ENCODE measurements at regions not wholly inside any gene's neighbourhood (a gene's known extent, or its start where the extent isn't known, plus 50 kb on each side); places are given as distances from the start of the nearest gene placed in this dataset.

DNA sequence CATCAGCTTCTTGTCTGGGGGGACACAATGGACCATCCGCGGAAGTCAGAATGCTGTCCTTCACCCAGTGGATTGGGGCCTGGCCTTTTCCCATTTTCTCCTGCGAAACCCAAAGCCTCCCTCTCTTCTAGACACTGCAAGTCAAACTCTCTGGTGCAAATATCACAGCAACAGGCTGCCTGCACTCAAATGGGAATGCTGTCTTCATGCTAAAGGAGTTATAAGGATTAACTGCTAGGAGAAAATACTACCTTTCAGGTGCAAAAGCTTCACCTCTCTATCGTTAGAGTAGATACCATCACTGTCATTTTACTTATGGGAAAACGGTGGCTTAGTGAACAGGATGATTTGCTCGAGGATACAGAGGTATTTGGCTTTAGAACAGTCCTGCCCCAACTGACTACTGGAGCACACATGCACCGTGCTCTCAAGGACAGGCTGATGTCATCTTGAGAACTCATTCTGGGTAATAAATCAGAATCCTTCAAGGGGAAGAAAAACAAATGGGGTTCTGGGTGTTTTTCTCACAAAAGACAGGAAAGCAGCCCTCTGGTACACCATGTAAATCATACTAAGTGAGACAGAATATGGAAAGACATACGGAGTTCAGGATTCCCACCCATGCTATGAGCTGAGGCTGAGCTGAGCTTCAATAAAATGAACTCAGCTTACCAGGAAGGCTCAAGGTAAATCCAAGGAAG lies 100.9 kb downstream of the SAMD9 start:
- TF ChIP-seq, protein P1, sequence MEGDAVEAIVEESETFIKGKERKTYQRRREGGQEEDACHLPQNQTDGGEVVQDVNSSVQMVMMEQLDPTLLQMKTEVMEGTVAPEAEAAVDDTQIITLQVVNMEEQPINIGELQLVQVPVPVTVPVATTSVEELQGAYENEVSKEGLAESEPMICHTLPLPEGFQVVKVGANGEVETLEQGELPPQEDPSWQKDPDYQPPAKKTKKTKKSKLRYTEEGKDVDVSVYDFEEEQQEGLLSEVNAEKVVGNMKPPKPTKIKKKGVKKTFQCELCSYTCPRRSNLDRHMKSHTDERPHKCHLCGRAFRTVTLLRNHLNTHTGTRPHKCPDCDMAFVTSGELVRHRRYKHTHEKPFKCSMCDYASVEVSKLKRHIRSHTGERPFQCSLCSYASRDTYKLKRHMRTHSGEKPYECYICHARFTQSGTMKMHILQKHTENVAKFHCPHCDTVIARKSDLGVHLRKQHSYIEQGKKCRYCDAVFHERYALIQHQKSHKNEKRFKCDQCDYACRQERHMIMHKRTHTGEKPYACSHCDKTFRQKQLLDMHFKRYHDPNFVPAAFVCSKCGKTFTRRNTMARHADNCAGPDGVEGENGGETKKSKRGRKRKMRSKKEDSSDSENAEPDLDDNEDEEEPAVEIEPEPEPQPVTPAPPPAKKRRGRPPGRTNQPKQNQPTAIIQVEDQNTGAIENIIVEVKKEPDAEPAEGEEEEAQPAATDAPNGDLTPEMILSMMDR (conservative IDR thresholded peaks at IDR 0.05; ENCODE audit: control insufficient read depth, insufficient read depth, low read depth, low read length) = no peak
- DNase-seq (ENCODE audit: low read depth) = peak; percentile 59
- no peak overlapping the region for H3K4me3 ChIP-seq (ENCODE audit: control insufficient read depth, low read depth, low read length)

DNA sequence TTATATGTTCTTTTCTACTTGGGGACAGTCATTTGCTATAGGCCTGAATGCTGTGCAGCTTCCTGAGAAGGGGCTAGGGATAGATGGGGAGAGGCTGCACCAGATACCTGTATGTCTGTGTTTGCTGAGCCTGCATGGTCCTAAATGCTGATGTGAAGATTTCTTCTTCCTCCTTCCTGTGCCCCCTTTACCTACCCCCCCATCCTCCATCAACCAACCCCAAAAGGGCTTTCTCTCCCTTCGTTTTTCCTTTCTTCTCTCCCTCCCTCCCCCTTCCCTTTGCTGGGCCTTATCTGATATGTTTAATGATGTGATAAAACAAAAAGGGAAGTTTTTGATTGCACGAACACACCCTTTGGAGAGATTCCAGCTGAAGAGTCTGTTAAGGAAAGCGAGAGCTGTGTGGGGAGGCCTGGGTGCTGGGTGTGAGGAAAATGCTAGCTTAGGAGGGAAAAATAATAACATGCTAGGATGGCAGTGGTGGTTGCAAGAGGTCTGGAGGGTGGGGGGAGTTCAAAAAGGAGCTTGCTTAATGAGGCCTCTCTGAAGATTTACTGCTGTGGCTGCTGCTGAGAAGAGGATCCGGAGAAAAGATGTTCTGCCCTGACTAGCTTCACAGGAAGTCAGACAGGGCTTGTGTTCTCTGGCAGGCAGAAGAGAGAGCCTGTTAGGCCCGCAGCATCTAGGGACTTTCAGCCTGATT lies 101.8 kb downstream of the SAMD9 start:
- DNase-seq (ENCODE audit: low read depth) = peak; percentile 47
- H3K4me3 ChIP-seq (ENCODE audit: control insufficient read depth, low read depth, low read length) = no peak overlapping the region
- TF ChIP-seq, protein P1 (conservative IDR thresholded peaks at IDR 0.05; ENCODE audit: control insufficient read depth, insufficient read depth, low read depth, low read length) = no peak

DNA sequence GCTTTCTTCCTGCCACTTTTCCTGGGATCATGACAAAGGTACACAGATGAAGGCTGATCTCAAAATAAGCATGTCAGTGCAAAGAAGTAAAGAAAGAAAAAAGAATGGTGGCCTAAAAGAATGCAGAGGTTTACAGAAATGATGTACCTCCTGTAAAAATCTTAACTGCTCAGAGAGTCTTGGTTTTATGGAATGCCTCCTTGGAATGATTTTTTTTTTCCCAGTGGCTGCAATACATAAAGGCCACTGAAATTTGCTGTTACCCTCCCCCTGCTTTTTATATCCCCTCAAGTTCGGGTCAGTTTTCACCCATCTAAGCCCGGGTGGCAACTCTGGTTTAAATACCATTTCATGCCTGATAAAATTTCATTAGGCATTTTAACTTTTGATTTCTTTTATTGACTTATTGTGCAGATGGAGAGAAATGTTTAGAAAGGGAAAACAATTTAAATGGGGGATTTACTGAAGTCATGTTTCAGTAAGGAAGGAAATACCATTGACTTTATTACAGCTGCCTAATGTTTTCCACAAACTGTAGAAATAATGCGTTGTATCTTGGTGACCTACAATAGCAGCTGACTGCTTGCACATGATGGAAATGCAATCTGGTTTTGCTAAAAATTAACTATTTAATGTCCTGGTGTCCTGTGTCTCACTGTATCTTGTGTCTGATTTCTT lies 102.5 kb downstream of the SAMD9 start:
- peak; percentile 30 for DNase-seq (ENCODE audit: low read depth)

DNA sequence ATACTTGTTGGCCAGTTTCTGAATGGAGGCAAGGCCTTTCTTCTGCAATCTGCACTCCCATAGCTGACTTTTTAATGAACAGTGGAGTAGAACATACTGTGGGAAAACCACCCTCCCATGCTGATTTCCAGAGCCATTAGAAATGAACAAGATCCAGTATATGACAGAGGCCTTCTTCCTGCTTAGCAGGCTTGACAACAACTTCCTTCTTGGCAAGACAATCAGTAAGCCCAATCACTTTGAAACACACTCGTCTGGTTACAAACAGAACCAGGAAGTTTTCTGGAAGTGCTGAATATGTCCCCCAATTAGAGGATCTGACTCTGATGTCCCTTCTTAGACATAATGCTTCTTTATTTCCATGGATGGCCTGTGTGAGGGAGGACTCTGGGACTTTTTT lies 103.4 kb downstream of the SAMD9 start:
- no peak overlapping the region for H3K4me3 ChIP-seq (ENCODE audit: control insufficient read depth, low read depth, low read length)
- TF ChIP-seq, protein P1 (conservative IDR thresholded peaks at IDR 0.05; ENCODE audit: control insufficient read depth, insufficient read depth, low read depth, low read length) = no peak
- DNase-seq (ENCODE audit: low read depth) = no peak

More for the DNA sequence above, 102.5 kb downstream of the SAMD9 start:
- no peak overlapping the region for H3K4me3 ChIP-seq (ENCODE audit: control insufficient read depth, low read depth, low read length)
- TF ChIP-seq, protein P1 (conservative IDR thresholded peaks at IDR 0.05; ENCODE audit: control insufficient read depth, insufficient read depth, low read depth, low read length) = no peak

DNA sequence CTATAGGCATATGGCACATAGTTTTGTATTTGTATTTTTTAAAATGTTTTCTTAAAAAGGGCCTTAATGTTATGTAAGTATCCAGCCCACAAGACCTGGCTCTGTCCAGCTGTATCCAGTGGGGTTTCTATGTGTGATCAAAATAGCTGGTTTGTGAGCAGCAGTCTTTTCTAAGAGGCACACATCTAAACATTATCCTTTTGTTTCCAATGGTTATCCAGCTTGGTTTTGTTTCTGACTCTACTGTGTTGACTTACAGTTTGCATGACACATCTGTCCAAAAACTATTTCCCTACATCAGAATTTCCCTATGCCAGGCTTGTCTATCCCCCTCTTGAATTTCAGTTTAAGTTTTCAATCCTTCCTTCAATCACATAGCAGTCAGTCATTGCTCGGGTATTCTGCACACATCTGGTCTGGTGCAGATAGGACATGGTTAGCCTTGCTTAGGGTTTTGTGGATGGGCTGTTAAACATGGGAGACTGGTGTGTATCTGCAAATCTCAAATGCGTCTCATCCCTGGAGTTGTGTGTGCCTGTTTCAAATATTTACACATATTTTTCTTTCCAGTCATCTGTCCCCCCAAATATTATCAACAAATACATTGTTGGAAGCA lies 104.2 kb downstream of the SAMD9 start:
- H3K4me3 ChIP-seq (ENCODE audit: control insufficient read depth, low read depth, low read length) = no peak overlapping the region
- DNase-seq (ENCODE audit: low read depth) = no peak
- TF ChIP-seq, protein P1 (conservative IDR thresholded peaks at IDR 0.05; ENCODE audit: control insufficient read depth, insufficient read depth, low read depth, low read length) = no peak
